ENCODE measurements at regions not wholly inside any gene's neighbourhood (a gene's known extent, or its start where the extent isn't known, plus 50 kb on each side); places are given as distances from the start of the nearest gene placed in this dataset.

- H3K4me3 ChIP-seq (ENCODE audit: low read depth, low read length) = no peak overlapping the region
- TF ChIP-seq, protein P1, sequence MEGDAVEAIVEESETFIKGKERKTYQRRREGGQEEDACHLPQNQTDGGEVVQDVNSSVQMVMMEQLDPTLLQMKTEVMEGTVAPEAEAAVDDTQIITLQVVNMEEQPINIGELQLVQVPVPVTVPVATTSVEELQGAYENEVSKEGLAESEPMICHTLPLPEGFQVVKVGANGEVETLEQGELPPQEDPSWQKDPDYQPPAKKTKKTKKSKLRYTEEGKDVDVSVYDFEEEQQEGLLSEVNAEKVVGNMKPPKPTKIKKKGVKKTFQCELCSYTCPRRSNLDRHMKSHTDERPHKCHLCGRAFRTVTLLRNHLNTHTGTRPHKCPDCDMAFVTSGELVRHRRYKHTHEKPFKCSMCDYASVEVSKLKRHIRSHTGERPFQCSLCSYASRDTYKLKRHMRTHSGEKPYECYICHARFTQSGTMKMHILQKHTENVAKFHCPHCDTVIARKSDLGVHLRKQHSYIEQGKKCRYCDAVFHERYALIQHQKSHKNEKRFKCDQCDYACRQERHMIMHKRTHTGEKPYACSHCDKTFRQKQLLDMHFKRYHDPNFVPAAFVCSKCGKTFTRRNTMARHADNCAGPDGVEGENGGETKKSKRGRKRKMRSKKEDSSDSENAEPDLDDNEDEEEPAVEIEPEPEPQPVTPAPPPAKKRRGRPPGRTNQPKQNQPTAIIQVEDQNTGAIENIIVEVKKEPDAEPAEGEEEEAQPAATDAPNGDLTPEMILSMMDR (conservative IDR thresholded peaks at IDR 0.05; ENCODE audit: low read depth, low read length) = no peak
- no peak for DNase-seq (ENCODE audit: low read depth)
Observed at GRCh38 chr7:67794544-67794943, 797.9 kb downstream of the TYW1 start.

DNA sequence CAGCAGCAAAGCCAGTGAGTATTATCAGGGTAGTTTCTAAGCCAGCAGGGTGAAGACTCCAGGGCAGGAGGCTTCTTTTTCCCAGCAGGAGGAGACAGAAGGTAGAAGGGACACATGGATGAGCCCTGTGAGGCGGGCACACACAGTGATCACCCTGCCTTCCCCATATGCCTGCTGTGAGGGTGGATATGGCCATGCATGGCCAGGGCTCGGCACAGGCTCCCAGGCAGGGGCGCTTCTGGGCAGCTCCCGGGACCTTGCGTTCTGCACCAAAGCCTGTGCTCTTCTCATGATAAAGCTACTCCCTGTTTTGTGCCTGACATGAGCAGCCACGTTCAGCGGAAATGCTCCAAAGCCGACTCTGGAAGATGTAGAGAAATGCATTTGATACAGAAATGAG is 807.2 kb downstream of the TYW1 start:
- TF ChIP-seq, protein P1 (conservative IDR thresholded peaks at IDR 0.05; ENCODE audit: low read depth, low read length) = no peak
- no peak overlapping the region for H3K4me3 ChIP-seq (ENCODE audit: low read depth, low read length)
- DNase-seq (ENCODE audit: low read depth) = no peak

DNA sequence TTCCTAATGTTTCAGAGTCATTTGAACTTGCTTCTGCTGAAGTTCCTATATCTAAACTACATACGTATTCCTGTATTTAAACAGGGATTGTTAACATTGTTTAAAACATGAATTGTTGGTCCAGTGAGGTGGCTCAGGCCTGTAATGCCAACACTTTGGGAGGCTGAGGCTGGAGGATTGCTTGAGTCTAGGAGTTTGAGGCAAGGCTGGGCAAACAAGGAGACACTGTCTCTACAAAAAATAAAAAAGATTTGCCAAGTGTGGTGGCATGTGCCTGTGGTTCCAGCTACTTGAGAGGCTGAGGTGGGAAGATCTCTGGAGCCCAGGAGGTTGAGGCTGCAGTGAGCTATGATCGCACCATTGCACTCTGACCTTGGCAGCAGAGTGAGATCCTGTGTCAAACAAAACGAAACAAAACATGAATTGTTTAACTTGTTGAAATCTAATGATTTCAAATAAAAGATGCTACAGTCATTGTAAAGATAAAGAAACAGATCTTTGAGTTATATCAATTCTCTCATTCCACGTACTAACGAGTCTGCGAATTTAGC is 809.4 kb downstream of the TYW1 start:
- no peak for DNase-seq (ENCODE audit: low read depth)
- TF ChIP-seq, protein P1 (conservative IDR thresholded peaks at IDR 0.05; ENCODE audit: low read depth, low read length) = no peak
- no peak overlapping the region for H3K4me3 ChIP-seq (ENCODE audit: low read depth, low read length)

DNA sequence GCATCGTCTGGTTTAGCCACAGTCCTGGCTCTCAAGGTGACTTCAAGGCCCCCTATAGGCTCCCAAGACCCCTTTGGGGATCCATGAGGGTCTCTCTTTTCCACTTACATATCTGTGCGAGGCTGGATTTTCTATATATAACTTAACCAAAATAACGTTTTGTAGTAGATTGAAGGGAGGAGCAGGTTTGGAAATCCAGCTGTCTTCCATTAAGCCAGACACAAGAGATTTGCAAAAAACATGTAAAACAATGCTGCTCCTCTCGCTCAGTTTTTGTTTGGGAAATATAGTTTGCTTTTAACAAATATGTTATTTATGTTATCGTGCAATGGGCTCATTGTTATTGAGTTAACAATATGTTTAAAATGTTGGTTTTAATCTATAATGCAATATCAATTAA is 811.2 kb downstream of the TYW1 start:
- no peak overlapping the region for H3K4me3 ChIP-seq (ENCODE audit: low read depth, low read length)
- TF ChIP-seq, protein P1 (conservative IDR thresholded peaks at IDR 0.05; ENCODE audit: low read depth, low read length) = no peak
- no peak for DNase-seq (ENCODE audit: low read depth)

DNA sequence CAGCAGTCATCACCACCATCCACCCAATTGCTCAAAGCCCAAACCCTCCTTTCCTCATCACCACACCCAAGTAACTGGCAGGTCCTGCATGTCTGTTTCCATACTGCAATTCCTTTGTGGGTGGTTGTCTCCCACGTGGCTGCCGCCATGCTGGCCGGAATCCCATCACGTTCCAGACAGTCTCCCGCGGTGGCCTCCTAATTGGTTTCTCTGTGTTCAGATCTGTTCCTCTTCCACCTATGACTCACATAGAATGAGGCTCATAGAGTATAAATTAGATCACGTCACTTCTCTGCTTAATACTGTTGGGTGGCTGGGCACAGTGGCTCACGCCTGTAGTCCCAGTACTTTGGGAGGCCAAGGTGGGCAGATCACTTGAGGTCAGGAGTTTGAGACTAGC is 813.0 kb downstream of the TYW1 start:
- DNase-seq (ENCODE audit: low read depth) = no peak
- TF ChIP-seq, protein P1 (conservative IDR thresholded peaks at IDR 0.05; ENCODE audit: low read depth, low read length) = no peak
- no peak overlapping the region for H3K4me3 ChIP-seq (ENCODE audit: low read depth, low read length)

- TF ChIP-seq, protein P1 (conservative IDR thresholded peaks at IDR 0.05; ENCODE audit: low read depth, low read length) = no peak
- H3K4me3 ChIP-seq (ENCODE audit: low read depth, low read length) = no peak overlapping the region
- DNase-seq (ENCODE audit: low read depth) = no peak
Observed at GRCh38 chr7:67813621-67814292, 817.1 kb downstream of the TYW1 start.

DNA sequence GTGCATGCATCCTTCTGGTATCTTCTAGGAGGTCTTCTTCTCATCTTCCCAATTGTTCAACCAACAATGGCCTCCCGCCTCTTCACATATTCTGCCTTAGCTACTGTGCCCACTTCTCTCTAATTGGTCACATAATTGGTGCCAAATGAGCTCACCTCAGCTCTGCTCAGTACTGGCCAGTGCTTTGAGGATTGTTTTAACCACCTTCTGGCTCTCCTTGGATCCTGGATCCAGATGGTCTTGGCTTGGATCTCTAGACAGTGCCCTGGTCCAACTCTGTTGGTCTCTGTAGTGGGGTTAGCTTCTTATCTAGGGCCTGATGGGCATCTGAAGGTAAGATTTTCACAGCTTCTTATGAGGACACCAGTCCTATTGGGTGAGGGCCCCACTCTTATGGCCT is 820.8 kb downstream of the TYW1 start:
- no peak for DNase-seq (ENCODE audit: low read depth)
- TF ChIP-seq, protein P1 (conservative IDR thresholded peaks at IDR 0.05; ENCODE audit: low read depth, low read length) = no peak
- H3K4me3 ChIP-seq (ENCODE audit: low read depth, low read length) = no peak overlapping the region

Measured in epithelial cell of proximal tubule (primary cell).